ENCODE measurements at regions not wholly inside any gene's neighbourhood (a gene's known extent, or its start where the extent isn't known, plus 50 kb on each side); places are given as distances from the start of the nearest gene placed in this dataset.
A peak's percentile ranks its signal among the peaks of the same experiment; 100 is the strongest.

GRCh38 chr20:11375966-11376365 is 541.7 kb upstream of the BTBD3 start:
- no peak for DNase-seq

DNA sequence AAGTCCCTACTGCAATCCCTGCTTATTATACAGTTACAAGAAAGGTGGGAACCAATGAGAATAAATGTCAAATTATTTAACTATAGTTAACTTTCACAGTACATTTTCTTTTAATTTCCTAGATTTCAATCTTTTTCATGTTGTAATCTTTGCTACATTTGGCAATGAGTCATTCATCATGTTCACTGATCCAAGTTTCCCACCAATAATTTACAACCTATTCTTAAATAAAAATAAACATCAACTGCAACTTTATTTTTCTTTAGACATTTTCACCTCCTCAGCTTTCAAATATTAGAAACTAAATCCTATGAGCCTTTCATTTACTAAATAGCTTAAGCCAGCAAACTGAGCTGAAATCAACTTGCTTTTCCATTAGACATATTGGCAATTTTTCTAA is 541.3 kb upstream of the BTBD3 start:
- peak; percentile 1 for DNase-seq

DNA sequence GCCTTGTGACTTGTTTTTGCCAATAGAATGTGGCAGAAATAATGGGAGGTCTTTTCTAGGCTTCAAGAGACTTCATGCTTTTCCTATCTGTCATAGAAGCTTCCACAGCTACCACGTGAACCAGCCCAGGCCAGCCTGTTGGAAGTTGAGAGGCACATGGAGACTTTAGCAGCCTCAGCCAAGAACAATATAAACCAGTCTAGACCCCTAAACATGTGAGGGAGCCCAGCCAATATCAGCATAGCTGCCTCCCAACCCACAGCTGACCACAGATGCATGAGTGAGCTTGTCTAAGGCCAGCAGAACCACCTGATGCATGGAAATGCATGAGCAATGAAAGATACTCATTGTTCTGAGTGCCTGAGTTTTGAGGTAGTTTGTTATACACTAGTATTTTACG is 540.7 kb upstream of the BTBD3 start:
- no peak for DNase-seq

DNA sequence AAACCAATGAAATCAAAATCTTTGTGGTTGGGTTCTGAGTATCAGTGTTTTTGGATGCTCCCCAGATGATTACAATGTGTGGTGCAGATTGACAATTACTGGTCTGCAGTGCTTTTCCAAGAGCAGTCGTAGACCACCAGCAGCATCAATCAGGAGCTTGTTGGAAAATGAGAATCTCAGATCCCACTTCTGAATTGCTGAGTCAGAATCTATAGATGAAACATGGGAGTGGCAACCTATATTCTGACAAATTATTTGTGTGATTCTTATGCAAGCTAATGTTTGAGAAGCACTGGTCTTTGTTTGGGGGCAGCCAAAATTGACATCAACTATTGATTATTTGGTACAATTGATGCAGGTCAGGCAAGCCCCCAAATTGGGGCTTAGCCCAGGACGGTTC is 539.9 kb upstream of the BTBD3 start:
- DNase-seq: no peak

GRCh38 chr20:11378252-11378651 is 539.4 kb upstream of the BTBD3 start:
- DNase-seq: no peak

DNA sequence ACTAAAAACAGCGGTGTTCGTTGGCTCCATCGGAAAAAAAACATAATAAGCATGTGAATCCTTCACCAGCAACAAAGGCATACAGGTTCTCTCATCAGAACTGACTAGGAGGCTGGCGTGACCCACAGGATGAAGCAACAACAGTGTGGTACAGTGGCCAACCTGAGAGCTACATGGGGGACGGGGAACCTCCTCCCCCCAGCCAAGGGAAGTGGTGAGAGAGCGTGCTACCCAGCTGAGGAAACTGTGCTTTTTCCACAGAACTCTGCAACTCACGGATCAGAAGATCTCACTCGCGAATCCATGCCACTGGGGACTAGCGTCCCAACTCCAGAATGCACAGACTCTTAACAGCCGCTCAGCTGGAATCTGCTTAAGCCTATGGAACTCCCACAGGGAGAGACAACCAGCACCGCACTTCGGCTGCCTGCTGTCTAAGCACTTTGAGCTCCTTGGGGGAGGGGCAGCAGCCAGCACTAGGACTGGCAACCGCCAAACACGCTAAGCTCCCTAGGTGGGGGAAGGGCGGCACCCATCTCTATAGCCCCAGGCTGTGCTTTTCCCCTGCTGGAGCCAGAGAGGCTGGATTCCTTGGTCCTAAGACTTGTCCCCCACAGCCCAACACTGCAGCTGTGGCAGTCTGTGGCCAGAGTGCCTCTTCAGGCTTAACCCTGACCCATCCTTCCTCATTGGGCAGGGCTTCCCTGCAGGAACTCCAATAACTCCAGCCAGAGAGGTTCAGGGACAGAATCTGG is 538.3 kb upstream of the BTBD3 start:
- peak; percentile 72 for DNase-seq

- DNase-seq: no peak
Measured at GRCh38 chr20:11380283-11380682, 537.4 kb upstream of the BTBD3 start.

DNA sequence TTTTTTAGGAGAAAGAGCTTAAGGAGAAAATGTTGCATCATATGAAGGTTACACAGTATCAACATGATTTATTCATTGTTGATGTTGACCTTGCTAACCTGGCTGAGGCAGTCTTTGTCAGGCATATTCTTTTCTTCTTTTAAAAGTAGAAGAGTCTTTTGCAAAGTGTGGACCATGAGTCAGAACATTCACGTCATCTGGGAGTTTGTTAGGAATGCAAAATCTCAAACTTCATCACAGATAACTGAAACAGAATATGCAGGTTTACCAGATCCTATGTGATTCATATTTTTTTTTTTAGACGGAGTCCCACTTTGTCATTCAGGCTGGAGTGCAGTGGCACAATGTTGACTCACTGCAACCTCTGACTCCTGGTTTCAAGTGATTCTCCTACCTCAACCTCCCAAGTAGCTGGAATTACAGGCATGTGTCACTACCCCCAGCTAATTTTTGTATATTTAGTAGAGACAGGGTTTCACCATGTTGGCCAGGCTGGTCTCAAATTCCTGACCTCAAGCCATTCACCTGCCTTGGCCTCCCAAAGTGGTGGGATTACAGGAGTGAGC is 530.4 kb upstream of the BTBD3 start:
- DNase-seq: peak; percentile 3

DNA sequence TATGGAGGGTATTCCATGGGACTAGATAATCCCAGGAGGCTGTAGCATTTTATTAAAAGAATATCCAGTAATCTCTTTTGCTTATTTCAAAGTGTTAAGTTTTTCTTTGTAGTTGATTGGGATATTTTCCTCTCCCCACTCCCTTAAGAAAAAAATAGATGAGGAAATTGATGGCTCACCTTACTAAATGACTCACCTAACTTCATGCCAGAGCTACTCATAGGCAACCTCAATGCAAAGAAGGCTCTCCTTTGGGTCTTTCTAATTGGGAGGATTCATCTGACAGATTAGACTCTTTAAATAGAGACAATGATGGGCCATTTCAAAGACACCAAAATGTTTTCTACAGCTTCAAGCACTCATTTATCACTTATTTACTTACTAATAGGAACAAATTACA is 528.5 kb upstream of the BTBD3 start:
- no peak for DNase-seq

DNA sequence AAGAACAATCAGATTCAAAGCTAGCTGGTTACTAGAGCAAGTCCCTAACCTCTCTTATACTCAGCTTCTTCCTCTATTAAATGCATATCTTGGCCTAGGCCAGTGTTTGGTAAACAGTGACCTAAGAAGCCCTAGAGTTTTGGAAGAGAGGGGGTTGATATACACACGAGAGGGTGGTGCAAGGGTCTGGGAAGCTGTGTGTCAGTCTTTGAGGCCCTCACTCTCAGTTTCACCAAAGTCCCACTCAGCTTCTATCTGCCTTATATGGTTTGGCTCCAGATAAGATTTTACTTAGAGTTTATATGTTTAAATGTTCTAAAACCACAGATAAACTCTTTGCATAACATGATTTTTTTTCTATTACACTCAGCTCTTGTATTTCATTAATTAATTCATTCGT is 526.1 kb upstream of the BTBD3 start:
- DNase-seq: no peak

GRCh38 chr20:11394145-11394833 is 523.4 kb upstream of the BTBD3 start:
- DNase-seq: peak; percentile 1

DNA sequence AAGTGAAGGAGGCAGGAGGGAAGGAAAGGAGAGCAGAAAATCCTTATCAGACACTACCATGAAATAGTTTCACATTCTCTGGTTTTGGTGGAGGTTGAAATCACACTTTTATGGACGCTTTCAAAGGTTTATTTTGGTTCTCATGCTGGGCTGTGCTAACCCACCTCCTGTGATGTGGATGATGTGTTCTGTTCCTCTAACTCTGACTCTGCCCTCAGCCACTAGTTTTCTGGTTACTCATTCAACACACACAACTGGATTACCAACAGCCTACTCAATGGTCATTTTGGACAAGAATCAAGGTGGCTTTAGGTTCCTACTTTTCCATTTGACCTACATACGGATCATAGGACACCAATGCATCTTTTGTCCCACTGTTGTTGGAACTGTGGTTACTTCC is 522.1 kb upstream of the BTBD3 start:
- DNase-seq: no peak

DNA sequence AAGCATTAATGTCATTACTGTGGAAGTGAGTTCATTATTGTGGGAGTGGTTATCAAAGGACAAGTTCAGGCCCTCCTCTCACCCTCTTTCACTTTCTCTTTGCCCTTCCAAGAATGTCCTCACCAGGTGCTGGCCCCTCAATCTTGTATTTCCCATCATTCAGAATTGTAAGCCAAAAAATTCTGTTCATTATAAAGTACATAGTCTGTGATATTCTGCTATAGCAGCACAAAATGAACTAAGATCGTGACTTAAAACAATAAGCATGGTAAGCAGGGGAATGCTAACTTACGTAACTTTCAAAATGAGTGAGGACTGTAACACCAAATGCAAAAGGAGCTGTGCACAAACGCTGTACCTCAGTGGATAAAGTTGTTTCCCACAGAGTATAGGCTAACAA is 515.7 kb upstream of the BTBD3 start:
- no peak for DNase-seq

DNA sequence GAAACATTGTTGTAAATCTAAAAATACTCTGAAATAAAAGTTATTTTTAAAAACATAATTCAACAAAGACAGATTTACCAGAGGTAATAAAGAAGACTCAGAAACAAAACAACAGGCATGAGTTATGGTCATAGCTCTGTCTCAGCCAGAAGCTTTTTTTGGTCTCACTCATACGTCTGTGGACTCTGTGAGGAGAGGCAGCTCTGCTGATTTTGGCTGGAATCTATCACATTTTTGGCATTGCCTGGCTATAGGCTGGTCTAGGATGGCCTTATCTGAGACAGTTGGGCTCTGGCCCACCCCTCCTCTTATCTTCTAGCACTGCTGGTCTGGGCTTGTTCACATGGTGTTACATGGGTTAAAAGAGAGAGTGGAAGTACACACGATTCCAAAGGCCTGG is 514.0 kb upstream of the BTBD3 start:
- DNase-seq: no peak

DNA sequence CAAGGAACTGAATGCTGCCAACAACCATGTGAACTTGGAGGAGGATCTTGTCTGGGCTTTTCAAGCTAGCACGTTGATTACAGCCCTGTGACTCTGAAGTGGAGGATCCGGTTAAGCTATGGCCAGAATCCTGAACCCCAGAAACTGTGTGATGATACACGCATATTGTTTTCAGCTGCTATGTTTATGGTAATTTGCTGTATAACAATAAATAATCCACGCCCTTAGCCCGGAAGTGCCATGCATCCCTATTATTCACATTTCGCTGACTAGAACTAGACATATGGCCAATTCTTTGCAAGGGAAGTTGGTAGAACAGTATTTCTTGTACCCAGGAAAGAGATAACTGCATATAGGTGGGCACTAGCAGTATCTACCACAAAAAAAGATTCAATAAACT is 510.8 kb upstream of the BTBD3 start:
- DNase-seq: no peak

GRCh38 chr20:11409561-11409960 is 508.1 kb upstream of the BTBD3 start:
- DNase-seq: no peak

DNA sequence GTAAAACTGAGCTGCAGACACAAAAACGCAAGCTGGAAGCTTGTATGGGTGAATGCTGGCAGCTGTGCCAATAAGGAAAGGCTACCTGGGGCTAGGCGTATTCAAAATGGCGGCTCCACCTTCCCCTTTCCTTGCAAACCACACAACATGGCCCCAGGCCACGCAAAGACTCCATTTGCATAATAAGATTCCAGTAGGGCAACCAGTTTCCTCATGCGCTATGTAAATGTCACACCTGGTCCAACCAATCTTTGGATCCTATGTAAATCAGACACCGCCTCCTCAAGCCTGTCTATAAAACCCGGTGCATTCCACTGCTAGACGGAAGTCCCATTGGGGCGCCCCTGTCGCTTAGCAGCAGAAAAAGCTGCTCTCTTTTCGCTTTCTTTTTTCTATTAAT is 505.9 kb upstream of the BTBD3 start:
- no peak for DNase-seq

GRCh38 chr20:11426948-11427347 is 490.7 kb upstream of the BTBD3 start:
- no peak for DNase-seq

DNA sequence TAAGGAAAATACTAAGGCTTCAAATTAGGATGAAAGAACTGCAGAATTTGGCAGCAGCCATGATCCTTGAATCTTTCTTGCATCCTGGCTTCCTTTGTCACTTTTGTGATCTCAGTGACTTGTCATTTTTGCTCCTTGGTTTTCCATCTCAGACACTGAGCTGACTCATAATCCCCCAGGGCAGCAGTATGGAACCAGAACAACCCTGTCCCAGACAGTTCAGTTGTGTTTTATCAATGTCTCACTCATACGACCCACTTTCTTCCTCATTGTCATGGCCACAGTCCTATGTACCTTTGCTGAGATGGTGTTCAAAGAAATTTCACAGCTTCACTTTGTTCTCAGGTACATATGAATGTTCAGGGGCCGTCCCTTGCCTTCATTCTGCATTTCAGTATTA is 488.5 kb upstream of the BTBD3 start:
- no peak for DNase-seq

- no peak for DNase-seq
Measured at GRCh38 chr20:11429889-11430519, 487.7 kb upstream of the BTBD3 start.

DNA sequence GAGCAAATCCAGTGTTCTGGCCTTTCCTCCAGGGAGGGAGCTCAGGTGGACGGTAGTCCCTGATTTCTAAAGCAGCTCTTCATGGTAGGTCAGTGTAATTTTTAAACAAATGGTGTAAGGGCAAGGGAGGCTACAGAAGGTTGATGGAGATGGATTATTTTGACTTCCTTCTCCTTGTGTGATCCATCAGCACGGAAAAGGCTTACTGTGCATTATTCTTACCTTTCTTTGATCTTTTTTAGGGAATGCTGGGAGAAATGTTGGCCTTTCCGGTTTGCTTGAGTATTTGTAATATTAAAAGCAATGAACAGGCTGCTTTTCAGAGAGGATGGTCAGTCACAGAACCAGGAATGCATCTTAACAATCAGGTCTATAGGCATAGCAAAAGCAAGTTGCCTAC is 487.0 kb upstream of the BTBD3 start:
- no peak for DNase-seq

GRCh38 chr20:11431621-11432020 is 486.1 kb upstream of the BTBD3 start:
- no peak for DNase-seq

DNA sequence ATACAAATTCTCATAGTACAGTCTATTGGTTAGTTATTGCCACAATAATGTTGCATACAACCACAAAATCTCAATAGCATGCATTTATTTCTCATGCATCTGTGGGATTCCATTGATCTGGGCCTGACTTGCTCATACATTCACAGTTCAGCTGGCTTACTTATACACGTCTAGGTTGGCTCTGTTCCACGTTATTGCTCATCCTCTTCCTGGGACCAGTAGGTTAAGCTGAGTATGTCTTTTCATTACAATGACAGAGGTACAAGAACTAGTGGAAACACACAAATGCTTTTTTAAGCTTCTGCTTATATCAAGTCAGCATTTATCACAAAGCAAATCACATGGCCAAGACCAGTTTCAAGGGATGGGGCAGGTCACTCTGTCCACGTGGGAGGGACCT is 485.3 kb upstream of the BTBD3 start:
- no peak for DNase-seq

Measured in eye (tissue), 1 donor.